ENCODE measurements at regions not wholly inside any gene's neighbourhood (a gene's known extent, or its start where the extent isn't known, plus 50 kb on each side); places are given as distances from the start of the nearest gene placed in this dataset.

GRCh38 chr12:63232896-63233295 is 81.9 kb upstream of the AVPR1A start:
- DNase-seq (ENCODE audit: low read depth): no peak

- no peak for DNase-seq (ENCODE audit: low read depth)
Observed at GRCh38 chr12:63228853-63229252, 77.9 kb upstream of the AVPR1A start.

- DNase-seq (ENCODE audit: low read depth): no peak
Observed at GRCh38 chr12:63226792-63227463, 75.9 kb upstream of the AVPR1A start.

DNA sequence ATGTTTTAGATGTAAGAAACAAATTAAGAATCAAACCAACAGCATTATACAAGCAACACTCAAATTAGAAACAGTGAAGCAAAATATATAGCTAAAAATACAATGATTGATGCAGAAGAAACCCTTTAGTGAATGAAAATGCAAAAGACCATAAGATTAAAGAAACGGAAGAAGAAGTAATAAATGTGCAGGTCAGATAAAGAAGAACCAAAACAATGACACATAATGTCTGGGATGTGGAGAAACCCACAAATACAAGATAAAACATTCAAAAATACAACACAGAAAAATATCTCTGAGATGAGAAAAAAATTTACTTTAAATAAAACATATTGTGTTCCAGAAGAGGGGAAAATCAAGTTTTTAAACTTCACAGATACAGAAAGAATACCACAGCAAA is 73.4 kb upstream of the AVPR1A start:
- DNase-seq (ENCODE audit: low read depth): no peak

GRCh38 chr12:63223128-63223527 is 72.1 kb upstream of the AVPR1A start:
- no peak for DNase-seq (ENCODE audit: low read depth)

DNA sequence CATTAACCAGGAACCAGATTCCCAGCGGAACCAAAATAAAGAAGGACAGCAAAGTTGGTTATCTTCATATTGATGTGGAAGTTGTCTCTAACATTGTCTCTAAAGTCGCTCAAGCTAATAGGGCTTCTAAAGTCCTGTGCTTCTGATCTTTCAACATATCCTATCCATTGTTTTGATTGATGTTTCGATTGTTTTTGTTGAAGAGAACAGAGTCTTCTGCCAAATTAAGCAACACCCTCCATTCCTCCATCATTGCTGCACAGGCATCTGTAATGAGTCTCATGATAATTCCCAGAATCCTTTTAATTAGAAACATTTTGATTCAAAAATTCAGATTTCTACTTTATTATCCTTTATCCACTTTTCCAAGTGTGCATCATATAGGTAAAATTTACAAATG is 71.6 kb upstream of the AVPR1A start:
- no peak for DNase-seq (ENCODE audit: low read depth)

DNA sequence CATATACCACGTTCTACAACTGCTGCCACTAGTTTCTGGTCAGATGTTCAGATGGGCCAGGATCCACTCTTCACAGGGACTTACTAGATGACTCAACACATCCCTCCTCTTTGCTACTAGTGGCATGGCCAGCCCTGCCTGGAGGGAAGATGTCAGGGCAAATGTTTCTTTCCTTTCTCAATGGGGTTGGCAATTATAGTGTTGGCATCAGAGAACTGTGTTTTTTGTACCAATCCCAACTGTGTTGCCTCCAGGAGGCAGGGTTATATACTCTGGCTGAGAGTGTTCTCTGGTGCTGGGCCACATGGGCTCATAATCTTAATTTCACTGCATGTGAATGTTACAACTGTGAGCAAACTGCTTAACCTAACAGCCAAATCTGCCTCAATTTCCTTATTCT is 69.9 kb upstream of the AVPR1A start:
- no peak for DNase-seq (ENCODE audit: low read depth)

- no peak for DNase-seq (ENCODE audit: low read depth)
Observed at GRCh38 chr12:63212316-63212715, 61.3 kb upstream of the AVPR1A start.

- DNase-seq (ENCODE audit: low read depth): no peak
Observed at GRCh38 chr12:63208956-63209355, 58.0 kb upstream of the AVPR1A start.

- no peak for DNase-seq (ENCODE audit: low read depth)
Observed at GRCh38 chr12:63206909-63207308, 55.9 kb upstream of the AVPR1A start.

- DNase-seq (ENCODE audit: low read depth): no peak
Observed at GRCh38 chr12:63206494-63206893, 55.5 kb upstream of the AVPR1A start.

All from CMK (cell line).